T-helper 17 cell (primary cell): ENCODE measurements at regions not wholly inside any gene's neighbourhood (a gene's known extent, or its start where the extent isn't known, plus 50 kb on each side); places are given as distances from the start of the nearest gene placed in this dataset.
"Not testable (repeated sequence)": the region's sequence is repeated elsewhere in the genome, so short reads cannot be mapped to it uniquely, and the experiment has no call there.

Experiments
- ATAC-seq: fragments of 150-1000 bp; cut with Tn5 transposase; 2 replicates; pipeline ENCODE4 v1.10.0; 2021; ENCODE audit warnings: mild to moderate bottlenecking, moderate library complexity
- DNase-seq, 3 donors: peaks; one replicate each; pipeline versions ENCODE4 v3.0.0 to v3.0.0-alpha.2; 2020 to 2021
- H3K9me3 ChIP-seq: one replicate; pipeline ENCODE4 v1.7.0; 2013; ENCODE audit warnings: low read length, mild to moderate bottlenecking; ENCODE audit not compliant: control insufficient read depth, poor library complexity, severe bottlenecking
- H3K27ac Mint-ChIP-seq: one replicate; pipeline ENCODE4 v1.8.0; 2022; ENCODE audit warnings: mild to moderate bottlenecking, moderate library complexity, mixed read lengths
- H3K27me3 Mint-ChIP-seq: one replicate; pipeline ENCODE4 v1.8.0; 2022; ENCODE audit warnings: mixed read lengths
- H3K36me3 Mint-ChIP-seq: one replicate; pipeline ENCODE4 v1.8.0; 2022; ENCODE audit warnings: low read depth, mixed read lengths
- H3K4me1 Mint-ChIP-seq: one replicate; pipeline ENCODE4 v1.8.0; 2022; ENCODE audit warnings: mild to moderate bottlenecking, mixed read lengths
- H3K4me3 Mint-ChIP-seq: one replicate; pipeline ENCODE4 v1.8.0; 2022; ENCODE audit warnings: mild to moderate bottlenecking, moderate library complexity, mixed read lengths

DNA sequence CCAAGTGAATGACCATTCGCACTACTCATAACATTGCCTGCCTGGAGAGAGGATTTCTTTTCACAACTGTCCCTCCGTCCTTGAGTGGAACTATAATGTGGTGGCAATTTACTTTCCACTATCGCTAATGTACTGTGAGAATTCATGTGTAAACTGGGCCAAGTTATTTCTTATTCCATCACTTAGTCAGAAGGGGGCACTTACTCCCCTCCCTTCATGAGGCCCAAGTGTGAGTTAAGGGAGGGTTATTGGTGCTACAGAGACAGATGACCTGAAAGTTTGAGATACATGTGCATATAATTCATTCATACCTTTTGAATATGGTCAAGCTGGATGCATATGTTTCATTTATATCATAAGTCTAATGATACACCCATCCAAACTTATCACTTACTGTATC, 65.2 kb upstream of the LOC128125822 start:
- Mint-ChIP-seq H3K4me3 (no peak overlapping the region), H3K27ac (no peak overlapping the region), H3K4me1 (no peaks in the 10 kb centered on the region), H3K36me3 (no peaks in the 10 kb centered on the region), H3K27me3 (no peaks in the 10 kb centered on the region)
- no peaks in the 10 kb centered on the region for H3K9me3 ChIP-seq
- ATAC-seq (no peak), DNase-seq (no peak)

- Mint-ChIP-seq H3K4me1 (no peaks in the 10 kb centered on the region), H3K27me3 (peaks cover 8% of the 10 kb centered on the region), H3K4me3 (no peak overlapping the region), H3K27ac (no peak overlapping the region), H3K36me3 (no peaks in the 10 kb centered on the region)
- no peaks in the 10 kb centered on the region for H3K9me3 ChIP-seq
- ATAC-seq (no peak), DNase-seq (no peak)
These were observed 62.5 kb upstream of the LOC128125822 start for GRCh38 chr6:63509652-63510352.

DNA sequence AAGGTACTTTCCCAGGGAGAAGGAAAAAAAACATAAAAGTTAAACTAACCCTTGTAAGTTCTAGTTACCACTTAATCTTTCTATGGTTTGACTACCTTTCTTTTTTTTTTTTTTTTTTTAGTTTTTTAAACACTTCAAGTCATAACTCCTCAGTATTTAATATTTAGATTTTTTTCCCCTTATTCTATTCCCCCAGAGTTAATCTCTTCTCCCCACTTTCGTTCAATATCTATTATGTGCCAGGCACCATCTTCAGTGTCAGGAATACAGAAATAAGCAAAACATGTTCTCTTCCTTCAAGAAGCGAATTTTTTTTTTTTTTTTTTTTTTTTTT, 62.0 kb upstream of the LOC128125822 start:
- no peaks in the 10 kb centered on the region for H3K9me3 ChIP-seq
- ATAC-seq (no peak), DNase-seq (no peak)
- H3K4me1 Mint-ChIP-seq: no peaks in the 10 kb centered on the region
- H3K36me3 Mint-ChIP-seq: no peaks in the 10 kb centered on the region
- H3K27me3 Mint-ChIP-seq: peaks cover 11% of the 10 kb centered on the region
- H3K27ac Mint-ChIP-seq: no peak overlapping the region
- no peak overlapping the region for H3K4me3 Mint-ChIP-seq

DNA sequence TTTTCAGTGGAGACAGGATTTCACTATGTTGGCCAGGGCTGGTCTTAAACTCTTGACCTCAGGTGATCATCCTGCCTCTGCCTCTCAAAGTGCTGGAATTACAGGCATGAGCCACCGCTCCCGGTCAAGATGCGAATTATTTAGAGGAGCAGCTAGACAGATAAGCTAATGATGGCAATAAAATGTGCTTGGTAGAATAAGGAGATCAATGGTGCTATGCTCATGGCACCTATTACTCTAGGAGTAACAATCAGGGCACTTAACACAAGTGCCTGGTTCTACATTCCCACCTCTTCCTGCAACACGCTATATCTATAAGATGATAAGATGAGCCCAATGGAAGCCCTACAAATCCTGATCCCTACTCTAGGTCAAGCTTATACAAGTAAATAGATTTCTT, 61.4 kb upstream of the LOC128125822 start:
- no peaks in the 10 kb centered on the region for H3K9me3 ChIP-seq
- ATAC-seq: no peak
- Mint-ChIP-seq H3K36me3 (peaks cover 2% of the 10 kb centered on the region), H3K4me3 (no peak overlapping the region), H3K27me3 (peaks cover 11% of the 10 kb centered on the region), H3K4me1 (no peaks in the 10 kb centered on the region), H3K27ac (no peak overlapping the region)
- no peak for DNase-seq

- no peak overlapping the region for H3K4me3 Mint-ChIP-seq
- peaks cover 11% of the 10 kb centered on the region for H3K27me3 Mint-ChIP-seq
- ATAC-seq (no peak), DNase-seq (no peak)
- H3K36me3 Mint-ChIP-seq: peaks cover 3% of the 10 kb centered on the region
- H3K9me3 ChIP-seq: no peaks in the 10 kb centered on the region
- no peak overlapping the region for H3K27ac Mint-ChIP-seq
- H3K4me1 Mint-ChIP-seq: no peaks in the 10 kb centered on the region
These were observed 57.6 kb upstream of the LOC128125822 start for GRCh38 chr6:63514488-63515173.

GRCh38 chr6:63515227-63515626, 57.1 kb upstream of the LOC128125822 start:
- H3K4me1 Mint-ChIP-seq, H3K27ac Mint-ChIP-seq, H3K36me3 Mint-ChIP-seq, H3K4me3 Mint-ChIP-seq, DNase-seq, H3K9me3 ChIP-seq, ATAC-seq: not testable (repeated sequence)
- H3K27me3 Mint-ChIP-seq: peaks cover 11% of the 10 kb centered on the region

DNA sequence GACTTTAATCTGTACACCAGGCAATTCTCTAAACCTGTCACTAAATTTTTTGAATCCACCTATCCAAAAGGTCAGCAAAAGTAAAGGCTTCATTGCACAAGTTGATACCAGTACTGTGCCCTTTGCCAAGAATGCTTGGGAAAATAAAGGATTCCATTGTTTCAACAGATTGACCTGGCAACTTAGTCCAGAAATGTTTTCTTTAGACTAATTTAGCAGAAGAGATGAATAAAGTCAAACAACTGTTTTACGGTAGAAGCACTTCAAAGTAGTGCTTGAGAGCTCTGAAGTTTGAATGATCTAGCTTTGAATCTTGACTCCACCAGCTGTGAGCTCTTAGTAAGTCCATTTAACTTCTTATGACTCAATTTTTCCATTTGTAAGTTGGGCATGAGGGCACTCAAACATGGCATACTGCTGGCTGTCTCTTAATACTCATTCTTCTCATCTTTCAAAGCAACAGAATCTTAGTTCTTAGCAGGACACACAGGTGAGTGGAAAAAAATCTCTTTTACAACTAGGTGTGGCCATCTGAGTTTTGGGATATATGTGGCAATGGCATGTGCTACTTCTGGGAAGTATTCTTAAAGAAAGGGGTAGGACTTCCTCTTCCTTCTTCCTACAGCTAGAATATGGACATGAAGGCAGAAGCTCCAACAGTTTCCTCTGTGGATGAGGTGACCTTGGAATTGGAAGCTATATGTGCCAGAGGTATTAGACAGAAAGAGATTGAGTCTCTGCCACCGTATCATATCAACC, 55.9 kb upstream of the LOC128125822 start:
- Mint-ChIP-seq H3K36me3 (peaks cover 3% of the 10 kb centered on the region), H3K27ac (no peak overlapping the region), H3K27me3 (peaks cover 11% of the 10 kb centered on the region), H3K4me3 (no peak overlapping the region), H3K4me1 (no peaks in the 10 kb centered on the region)
- ATAC-seq: no peak
- no peak for DNase-seq
- no peaks in the 10 kb centered on the region for H3K9me3 ChIP-seq

- H3K27ac Mint-ChIP-seq: no peak overlapping the region
- ATAC-seq: no peak
- H3K36me3 Mint-ChIP-seq: peaks cover 3% of the 10 kb centered on the region
- DNase-seq: no peak
- H3K4me3 Mint-ChIP-seq: no peak overlapping the region
- no peaks in the 10 kb centered on the region for H3K4me1 Mint-ChIP-seq
- H3K27me3 Mint-ChIP-seq: peaks cover 11% of the 10 kb centered on the region
- no peaks in the 10 kb centered on the region for H3K9me3 ChIP-seq
These were observed 55.1 kb upstream of the LOC128125822 start for GRCh38 chr6:63517221-63517620.

GRCh38 chr6:63521475-63522210, 50.6 kb upstream of the LOC128125822 start:
- DNase-seq: no peak
- peaks cover 2% of the 10 kb centered on the region for H3K36me3 Mint-ChIP-seq
- no peaks in the 10 kb centered on the region for H3K27me3 Mint-ChIP-seq
- no peaks in the 10 kb centered on the region for H3K9me3 ChIP-seq
- ATAC-seq: no peak
- H3K4me1 Mint-ChIP-seq: peaks cover 6% of the 10 kb centered on the region
- no peak overlapping the region for H3K4me3 Mint-ChIP-seq
- no peak overlapping the region for H3K27ac Mint-ChIP-seq
